ENCODE measurements at regions not wholly inside any gene's neighbourhood (a gene's known extent, or its start where the extent isn't known, plus 50 kb on each side); places are given as distances from the start of the nearest gene placed in this dataset.

DNA sequence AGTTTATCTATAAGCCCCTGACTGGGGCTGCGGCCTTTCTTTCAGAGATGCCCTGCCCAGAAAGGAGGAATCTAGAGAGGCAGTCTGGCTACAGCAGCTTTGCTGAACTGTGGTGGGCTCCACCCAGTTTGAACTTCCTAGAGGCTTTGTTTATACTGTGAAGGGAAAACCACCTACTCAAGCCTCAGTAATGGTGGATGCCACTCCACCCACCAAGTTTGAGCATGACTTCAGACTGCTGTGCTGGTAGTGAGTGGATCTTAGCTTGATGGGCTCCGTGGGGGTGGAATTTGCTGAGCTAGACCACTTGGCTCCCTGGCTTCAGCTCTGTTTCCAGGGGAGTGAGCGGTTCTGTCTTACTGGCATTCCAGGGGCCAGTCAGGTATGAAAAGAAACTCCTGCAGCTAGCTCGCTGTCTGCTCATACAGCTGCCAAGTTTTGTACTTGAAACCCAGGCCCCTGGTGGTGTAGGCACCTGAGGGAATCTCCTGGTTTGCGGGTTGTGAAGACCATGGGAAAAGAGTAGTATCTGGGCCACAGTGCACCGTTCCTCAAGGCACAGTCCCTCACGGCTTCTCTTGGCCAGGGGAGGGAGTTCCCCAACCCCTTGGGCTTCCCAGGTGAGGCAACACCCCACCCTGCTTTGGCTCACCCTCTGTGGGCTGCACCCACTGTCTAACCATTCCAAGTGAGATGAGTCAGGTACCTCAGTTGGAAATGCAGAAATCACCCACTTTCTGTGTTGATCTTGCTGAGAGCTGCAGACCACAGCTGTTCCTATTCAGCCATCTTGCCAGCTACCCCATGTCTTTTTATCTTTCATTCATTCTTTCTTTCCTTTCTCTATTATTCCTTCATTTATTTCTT lies 211.8 kb upstream of the C9orf72 start:
- no peak for TF ChIP-seq EZH2 (IDR thresholded peaks at IDR 0.05; ENCODE audit: low read length)
- TF ChIP-seq, protein P1, sequence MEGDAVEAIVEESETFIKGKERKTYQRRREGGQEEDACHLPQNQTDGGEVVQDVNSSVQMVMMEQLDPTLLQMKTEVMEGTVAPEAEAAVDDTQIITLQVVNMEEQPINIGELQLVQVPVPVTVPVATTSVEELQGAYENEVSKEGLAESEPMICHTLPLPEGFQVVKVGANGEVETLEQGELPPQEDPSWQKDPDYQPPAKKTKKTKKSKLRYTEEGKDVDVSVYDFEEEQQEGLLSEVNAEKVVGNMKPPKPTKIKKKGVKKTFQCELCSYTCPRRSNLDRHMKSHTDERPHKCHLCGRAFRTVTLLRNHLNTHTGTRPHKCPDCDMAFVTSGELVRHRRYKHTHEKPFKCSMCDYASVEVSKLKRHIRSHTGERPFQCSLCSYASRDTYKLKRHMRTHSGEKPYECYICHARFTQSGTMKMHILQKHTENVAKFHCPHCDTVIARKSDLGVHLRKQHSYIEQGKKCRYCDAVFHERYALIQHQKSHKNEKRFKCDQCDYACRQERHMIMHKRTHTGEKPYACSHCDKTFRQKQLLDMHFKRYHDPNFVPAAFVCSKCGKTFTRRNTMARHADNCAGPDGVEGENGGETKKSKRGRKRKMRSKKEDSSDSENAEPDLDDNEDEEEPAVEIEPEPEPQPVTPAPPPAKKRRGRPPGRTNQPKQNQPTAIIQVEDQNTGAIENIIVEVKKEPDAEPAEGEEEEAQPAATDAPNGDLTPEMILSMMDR (optimal IDR thresholded peaks at IDR 0.05 in 1 of 3, IDR thresholded peaks at IDR 0.05 in 1 of 3, conservative IDR thresholded peaks at IDR 0.05 in 1 of 3; ENCODE audit: extremely low read depth in 1 of 3, insufficient read depth in 2 of 3, low read length in 3 of 3): no peak
- no peak overlapping the region for H3K4me3 ChIP-seq (ENCODE audit: control insufficient read depth in 2 of 3, extremely low read depth in 1 of 3, insufficient read depth in 2 of 3, low read depth in 1 of 3, low read length in 3 of 3)
- no peaks in the 10 kb centered on the region for H3K79me2 ChIP-seq (ENCODE audit: control insufficient read depth, insufficient read depth, low read length)
- FAIRE-seq (peak; percentile 77), DNase-seq (ENCODE audit: low read depth, low spot score) (no peak)
- H3K9me1 ChIP-seq (ENCODE audit: control insufficient read depth, extremely low read depth, insufficient read depth, low read length): no peaks in the 10 kb centered on the region
- peak overlapping the region; percentile 43 for H3K4me2 ChIP-seq (ENCODE audit: control insufficient read depth, extremely low read depth, insufficient read depth, low read depth, low read length)
- peak overlapping the region; percentile 52 for H3K9ac ChIP-seq (ENCODE audit: control insufficient read depth, extremely low read depth, insufficient read depth, low read length)
- H4K20me1 ChIP-seq (ENCODE audit: control insufficient read depth, extremely low read depth, insufficient read depth, low read length): no peaks in the 10 kb centered on the region
- H3K36me3 ChIP-seq (ENCODE audit: control insufficient read depth in 2 of 2, extremely low read depth in 1 of 2, insufficient read depth in 2 of 2, low read length in 2 of 2): no peaks in the 10 kb centered on the region
- H2AFZ ChIP-seq (ENCODE audit: control insufficient read depth, low read length): peak overlapping the region; percentile 51
- H3K27me3 ChIP-seq (ENCODE audit: control insufficient read depth, extremely low read depth, insufficient read depth, low read length): no peaks in the 10 kb centered on the region
- H3K27ac ChIP-seq (ENCODE audit: control insufficient read depth, insufficient read depth, low read length): peak overlapping the region; percentile 84
- dilution Hi-C loops (cut with MboI; ENCODE audit: extremely low pct_ligation_motif_present, low sequenced_read_pairs): no loop called here
- H3K9me3 ChIP-seq (ENCODE audit: control insufficient read depth, low read depth, low read length): peaks cover 5% of the 10 kb centered on the region
- peaks cover 16% of the 10 kb centered on the region for H3K4me1 ChIP-seq (ENCODE audit: control insufficient read depth, extremely low read depth, insufficient read depth, low read length)

DNA sequence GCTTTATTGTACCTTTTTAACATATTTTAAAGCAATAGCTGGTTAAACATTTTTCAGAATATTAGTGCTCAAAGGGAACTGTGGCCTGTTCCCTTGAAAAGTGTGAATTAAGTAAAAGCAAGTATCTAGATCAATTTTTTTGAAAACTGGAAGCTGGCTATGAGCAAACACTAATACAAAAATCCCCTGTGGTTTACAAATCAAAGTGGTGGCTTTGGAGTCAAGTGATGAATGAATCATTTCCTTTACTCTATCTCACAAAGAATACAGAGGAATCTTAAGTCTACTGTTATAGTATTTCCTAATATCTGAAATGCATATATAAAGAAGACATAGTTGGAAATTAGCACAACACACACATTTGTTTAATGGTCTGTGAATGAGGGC lies 212.4 kb upstream of the C9orf72 start:
- dilution Hi-C loops (cut with MboI; ENCODE audit: extremely low pct_ligation_motif_present, low sequenced_read_pairs): no loop called here
- Histone ChIP-seq H3K9me3 (ENCODE audit: control insufficient read depth, low read depth, low read length) (peaks cover 5% of the 10 kb centered on the region), H3K79me2 (ENCODE audit: control insufficient read depth, insufficient read depth, low read length) (no peaks in the 10 kb centered on the region), H3K27me3 (ENCODE audit: control insufficient read depth, extremely low read depth, insufficient read depth, low read length) (no peaks in the 10 kb centered on the region), H3K4me3 (ENCODE audit: control insufficient read depth in 2 of 3, extremely low read depth in 1 of 3, insufficient read depth in 2 of 3, low read depth in 1 of 3, low read length in 3 of 3) (peak overlapping the region in 1 of 3 experiments; percentile 3), H3K9ac (ENCODE audit: control insufficient read depth, extremely low read depth, insufficient read depth, low read length) (peak overlapping the region; percentile 52), H3K27ac (ENCODE audit: control insufficient read depth, insufficient read depth, low read length) (peak overlapping the region; percentile 84), H3K4me1 (ENCODE audit: control insufficient read depth, extremely low read depth, insufficient read depth, low read length) (peaks cover 16% of the 10 kb centered on the region), H3K4me2 (ENCODE audit: control insufficient read depth, extremely low read depth, insufficient read depth, low read depth, low read length) (peak overlapping the region; percentile 43), H2AFZ (ENCODE audit: control insufficient read depth, low read length) (peak overlapping the region; percentile 40), H4K20me1 (ENCODE audit: control insufficient read depth, extremely low read depth, insufficient read depth, low read length) (no peaks in the 10 kb centered on the region), H3K36me3 (ENCODE audit: control insufficient read depth in 2 of 2, extremely low read depth in 1 of 2, insufficient read depth in 2 of 2, low read length in 2 of 2) (no peaks in the 10 kb centered on the region), H3K9me1 (ENCODE audit: control insufficient read depth, extremely low read depth, insufficient read depth, low read length) (no peaks in the 10 kb centered on the region)
- peak; percentile 49 for FAIRE-seq
- TF ChIP-seq, protein P1 (optimal IDR thresholded peaks at IDR 0.05 in 1 of 3, IDR thresholded peaks at IDR 0.05 in 1 of 3, conservative IDR thresholded peaks at IDR 0.05 in 1 of 3; ENCODE audit: extremely low read depth in 1 of 3, insufficient read depth in 2 of 3, low read length in 3 of 3): no peak
- no peak for TF ChIP-seq EZH2 (IDR thresholded peaks at IDR 0.05; ENCODE audit: low read length)
- no peak for DNase-seq (ENCODE audit: low read depth, low spot score)

Measured in keratinocyte (primary cell).